Liver (tissue), 3 donors: ENCODE measurements at regions not wholly inside any gene's neighbourhood (a gene's known extent, or its start where the extent isn't known, plus 50 kb on each side); places are given as distances from the start of the nearest gene placed in this dataset.

Experiments used
- CTCF ChIP-seq: fragments of 150-350 bp; IDR thresholded peaks from 2 replicates; pipeline ENCODE4 v1.5.1; 2017; ENCODE audit warnings: improper control_type of control experiment, low read depth, low read length; ENCODE audit not compliant: missing input control
- EGR1 ChIP-seq, 2 donors: IDR thresholded peaks; 2 replicates each; pipeline ENCODE4 v1.6.1; 2016 to 2018; ENCODE audit warnings: antibody characterized with exemption in 2 of 2, low read depth in 2 of 2
- FOXA1 ChIP-seq: IDR thresholded peaks from 2 replicates; pipeline ENCODE4 v1.6.1; 2016; ENCODE audit warnings: antibody characterized with exemption
- TAF1 ChIP-seq: conservative IDR thresholded peaks from 2 replicates; pipeline ENCODE4 v1.6.1; 2016; ENCODE audit warnings: antibody characterized with exemption, mild to moderate bottlenecking
- TF ChIP-seq, protein P1 (sequence below): IDR thresholded peaks from 2 replicates; pipeline ENCODE4 v1.6.1; 2016; ENCODE audit warnings: antibody characterized with exemption
- donor health status: healthy.
- donor health status: healthy.

DNA sequence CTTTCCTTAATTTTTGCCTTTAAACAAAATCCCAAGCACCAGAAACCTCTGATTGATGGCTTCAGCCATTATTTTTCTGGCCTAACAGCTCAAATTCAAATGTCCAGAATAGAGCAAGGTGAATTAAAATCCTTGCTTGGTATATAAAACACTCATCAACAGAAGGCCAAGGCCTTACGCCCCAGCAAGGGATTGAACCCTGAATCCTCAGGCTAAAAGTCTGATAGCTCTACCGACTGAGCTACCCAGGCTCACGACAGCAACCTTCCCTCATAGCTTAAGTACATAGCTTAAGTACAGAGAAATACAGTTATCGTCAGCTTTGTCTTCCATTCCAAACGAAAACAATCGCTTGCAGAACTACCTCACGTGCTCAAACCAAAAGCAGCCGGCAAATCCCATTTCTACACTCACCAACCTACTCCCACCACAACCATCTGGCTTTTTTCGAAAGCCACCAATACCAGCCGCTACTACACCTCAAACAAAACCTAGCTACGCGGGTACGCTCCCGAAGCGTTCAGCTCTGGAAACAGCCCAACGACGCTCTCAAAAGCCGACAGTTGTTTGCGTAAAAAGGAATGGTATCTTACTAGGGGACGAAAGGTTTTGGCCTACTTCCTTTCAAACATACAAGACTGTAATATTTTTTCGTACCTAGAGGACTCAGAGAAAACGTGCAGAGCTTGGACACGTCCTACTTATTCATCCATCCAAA is 167.5 kb downstream of the GPX5 start:
- TF ChIP-seq CTCF, result no peak
- TF ChIP-seq, protein P1, sequence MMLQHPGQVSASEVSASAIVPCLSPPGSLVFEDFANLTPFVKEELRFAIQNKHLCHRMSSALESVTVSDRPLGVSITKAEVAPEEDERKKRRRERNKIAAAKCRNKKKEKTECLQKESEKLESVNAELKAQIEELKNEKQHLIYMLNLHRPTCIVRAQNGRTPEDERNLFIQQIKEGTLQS, result no peak
- TF ChIP-seq TAF1, result no peak
- no peak for TF ChIP-seq FOXA1
- TF ChIP-seq EGR1 (IDR thresholded peaks at IDR 0.05; ENCODE audit: low read depth in 2 of 2), result no peak
